ENCODE measurements at regions not wholly inside any gene's neighbourhood (a gene's known extent, or its start where the extent isn't known, plus 50 kb on each side); places are given as distances from the start of the nearest gene placed in this dataset.

DNA sequence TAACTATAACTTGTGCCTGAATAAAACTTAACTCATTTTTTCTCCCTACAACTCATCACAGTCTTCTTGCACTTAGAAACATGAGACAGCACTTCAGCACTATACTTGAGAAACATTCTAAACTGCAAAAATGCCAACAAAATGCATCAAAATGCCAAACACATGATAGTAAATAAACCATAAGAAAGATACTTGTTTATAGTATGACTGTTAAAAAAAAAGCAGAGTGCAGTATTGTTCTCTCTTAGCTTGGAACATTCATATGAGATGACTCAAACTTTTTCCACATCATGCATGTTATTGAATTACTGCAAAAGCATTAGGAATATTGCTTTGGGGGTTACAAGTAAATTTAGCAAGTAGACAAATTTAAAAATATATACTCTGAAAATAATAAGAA, 135.7 kb upstream of the ANXA10 start:
- TF ChIP-seq, protein P1, sequence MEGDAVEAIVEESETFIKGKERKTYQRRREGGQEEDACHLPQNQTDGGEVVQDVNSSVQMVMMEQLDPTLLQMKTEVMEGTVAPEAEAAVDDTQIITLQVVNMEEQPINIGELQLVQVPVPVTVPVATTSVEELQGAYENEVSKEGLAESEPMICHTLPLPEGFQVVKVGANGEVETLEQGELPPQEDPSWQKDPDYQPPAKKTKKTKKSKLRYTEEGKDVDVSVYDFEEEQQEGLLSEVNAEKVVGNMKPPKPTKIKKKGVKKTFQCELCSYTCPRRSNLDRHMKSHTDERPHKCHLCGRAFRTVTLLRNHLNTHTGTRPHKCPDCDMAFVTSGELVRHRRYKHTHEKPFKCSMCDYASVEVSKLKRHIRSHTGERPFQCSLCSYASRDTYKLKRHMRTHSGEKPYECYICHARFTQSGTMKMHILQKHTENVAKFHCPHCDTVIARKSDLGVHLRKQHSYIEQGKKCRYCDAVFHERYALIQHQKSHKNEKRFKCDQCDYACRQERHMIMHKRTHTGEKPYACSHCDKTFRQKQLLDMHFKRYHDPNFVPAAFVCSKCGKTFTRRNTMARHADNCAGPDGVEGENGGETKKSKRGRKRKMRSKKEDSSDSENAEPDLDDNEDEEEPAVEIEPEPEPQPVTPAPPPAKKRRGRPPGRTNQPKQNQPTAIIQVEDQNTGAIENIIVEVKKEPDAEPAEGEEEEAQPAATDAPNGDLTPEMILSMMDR (IDR thresholded peaks at IDR 0.05): no peak
- TF ChIP-seq, protein P2, sequence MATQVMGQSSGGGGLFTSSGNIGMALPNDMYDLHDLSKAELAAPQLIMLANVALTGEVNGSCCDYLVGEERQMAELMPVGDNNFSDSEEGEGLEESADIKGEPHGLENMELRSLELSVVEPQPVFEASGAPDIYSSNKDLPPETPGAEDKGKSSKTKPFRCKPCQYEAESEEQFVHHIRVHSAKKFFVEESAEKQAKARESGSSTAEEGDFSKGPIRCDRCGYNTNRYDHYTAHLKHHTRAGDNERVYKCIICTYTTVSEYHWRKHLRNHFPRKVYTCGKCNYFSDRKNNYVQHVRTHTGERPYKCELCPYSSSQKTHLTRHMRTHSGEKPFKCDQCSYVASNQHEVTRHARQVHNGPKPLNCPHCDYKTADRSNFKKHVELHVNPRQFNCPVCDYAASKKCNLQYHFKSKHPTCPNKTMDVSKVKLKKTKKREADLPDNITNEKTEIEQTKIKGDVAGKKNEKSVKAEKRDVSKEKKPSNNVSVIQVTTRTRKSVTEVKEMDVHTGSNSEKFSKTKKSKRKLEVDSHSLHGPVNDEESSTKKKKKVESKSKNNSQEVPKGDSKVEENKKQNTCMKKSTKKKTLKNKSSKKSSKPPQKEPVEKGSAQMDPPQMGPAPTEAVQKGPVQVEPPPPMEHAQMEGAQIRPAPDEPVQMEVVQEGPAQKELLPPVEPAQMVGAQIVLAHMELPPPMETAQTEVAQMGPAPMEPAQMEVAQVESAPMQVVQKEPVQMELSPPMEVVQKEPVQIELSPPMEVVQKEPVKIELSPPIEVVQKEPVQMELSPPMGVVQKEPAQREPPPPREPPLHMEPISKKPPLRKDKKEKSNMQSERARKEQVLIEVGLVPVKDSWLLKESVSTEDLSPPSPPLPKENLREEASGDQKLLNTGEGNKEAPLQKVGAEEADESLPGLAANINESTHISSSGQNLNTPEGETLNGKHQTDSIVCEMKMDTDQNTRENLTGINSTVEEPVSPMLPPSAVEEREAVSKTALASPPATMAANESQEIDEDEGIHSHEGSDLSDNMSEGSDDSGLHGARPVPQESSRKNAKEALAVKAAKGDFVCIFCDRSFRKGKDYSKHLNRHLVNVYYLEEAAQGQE (IDR thresholded peaks at IDR 0.05; ENCODE audit: insufficient read depth in 1 of 2, low read depth in 2 of 2, low read length in 1 of 2): no peak
- TF ChIP-seq POLR2AphosphoS5 (IDR thresholded peaks at IDR 0.05; ENCODE audit: low read depth, low read length) (no peak), TCF7L2 (IDR thresholded peaks at IDR 0.05; ENCODE audit: low read depth, low read length) (no peak)

Data from Panc1 (cell line).